T follicular helper cell (primary cell): ENCODE measurements at regions not wholly inside any gene's neighbourhood (a gene's known extent, or its start where the extent isn't known, plus 50 kb on each side); places are given as distances from the start of the nearest gene placed in this dataset.
"Not testable (repeated sequence)": the region's sequence is repeated elsewhere in the genome, so short reads cannot be mapped to it uniquely, and the experiment has no call there.

Source experiments
- DNase-seq: peaks from one replicate; pipeline ENCODE4 v3.0.0-alpha.2; 2020; ENCODE audit warnings: low read depth

DNA sequence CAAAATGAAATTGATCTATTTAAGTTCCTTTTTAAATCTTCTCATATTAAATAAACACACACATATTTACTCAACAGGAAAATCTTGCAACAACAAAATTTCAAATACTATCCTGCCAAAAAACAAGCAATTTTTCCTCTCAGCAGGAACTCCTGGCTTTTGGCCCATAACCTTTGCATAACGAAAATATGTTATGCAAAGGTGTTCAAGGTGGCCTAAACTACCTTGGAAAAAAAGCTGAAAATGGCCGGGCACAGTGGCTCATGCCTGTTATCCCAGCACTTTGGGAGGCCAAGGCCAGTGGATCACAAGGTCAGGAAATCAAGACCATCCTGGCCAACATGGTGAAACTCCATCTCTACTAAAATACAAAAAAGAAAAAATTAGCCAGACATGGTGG lies 424.3 kb upstream of the ZNF337 start:
- DNase-seq, result not testable (repeated sequence)

- DNase-seq, result not testable (repeated sequence)
Measured at GRCh38 chr20:26094498-26094897, 397.8 kb upstream of the ZNF337 start.

DNA sequence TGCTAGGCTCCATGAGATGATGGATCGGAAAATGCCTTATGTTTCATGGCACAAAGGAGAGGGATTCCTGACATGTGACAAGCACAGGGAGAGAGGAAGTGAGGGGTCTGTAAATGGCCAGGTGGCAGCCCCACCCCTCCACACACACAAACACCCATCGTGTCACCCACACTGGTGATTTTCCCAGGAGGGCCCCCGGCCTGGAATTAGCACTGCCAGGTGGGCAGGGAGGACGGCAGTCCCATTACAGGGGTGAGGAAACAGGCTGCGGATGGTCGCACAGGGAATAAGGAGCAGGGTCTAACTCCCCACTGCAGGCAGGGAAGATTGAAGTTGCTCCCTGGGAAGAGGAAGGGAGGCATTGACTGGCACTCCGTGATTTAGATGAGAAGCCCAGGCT lies 395.3 kb upstream of the ZNF337 start:
- DNase-seq, result not testable (repeated sequence)

- not testable (repeated sequence) for DNase-seq
Measured at GRCh38 chr20:26086195-26086594, 389.5 kb upstream of the ZNF337 start.

DNA sequence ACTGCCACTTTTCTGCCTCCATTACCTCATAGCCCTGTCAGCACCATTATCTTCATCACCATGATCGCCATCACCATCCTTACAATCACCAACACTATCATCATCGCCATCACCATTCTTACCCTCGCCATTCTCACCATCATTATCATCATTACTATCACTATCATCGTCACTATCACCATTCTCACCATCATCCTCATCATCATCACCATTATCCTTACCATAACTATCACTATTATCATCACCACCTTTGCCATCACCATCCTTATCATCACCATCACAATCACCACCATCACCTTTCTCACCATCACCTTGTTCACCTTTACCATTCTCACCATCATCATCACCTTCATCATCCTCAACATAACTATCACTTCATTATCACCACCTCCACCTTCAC lies 377.3 kb upstream of the ZNF337 start:
- not testable (repeated sequence) for DNase-seq

- DNase-seq, result not testable (repeated sequence)
Measured at GRCh38 chr20:26059324-26059723, 362.7 kb upstream of the ZNF337 start.

- not testable (repeated sequence) for DNase-seq
Measured at GRCh38 chr20:26058446-26058845, 361.8 kb upstream of the ZNF337 start.

DNA sequence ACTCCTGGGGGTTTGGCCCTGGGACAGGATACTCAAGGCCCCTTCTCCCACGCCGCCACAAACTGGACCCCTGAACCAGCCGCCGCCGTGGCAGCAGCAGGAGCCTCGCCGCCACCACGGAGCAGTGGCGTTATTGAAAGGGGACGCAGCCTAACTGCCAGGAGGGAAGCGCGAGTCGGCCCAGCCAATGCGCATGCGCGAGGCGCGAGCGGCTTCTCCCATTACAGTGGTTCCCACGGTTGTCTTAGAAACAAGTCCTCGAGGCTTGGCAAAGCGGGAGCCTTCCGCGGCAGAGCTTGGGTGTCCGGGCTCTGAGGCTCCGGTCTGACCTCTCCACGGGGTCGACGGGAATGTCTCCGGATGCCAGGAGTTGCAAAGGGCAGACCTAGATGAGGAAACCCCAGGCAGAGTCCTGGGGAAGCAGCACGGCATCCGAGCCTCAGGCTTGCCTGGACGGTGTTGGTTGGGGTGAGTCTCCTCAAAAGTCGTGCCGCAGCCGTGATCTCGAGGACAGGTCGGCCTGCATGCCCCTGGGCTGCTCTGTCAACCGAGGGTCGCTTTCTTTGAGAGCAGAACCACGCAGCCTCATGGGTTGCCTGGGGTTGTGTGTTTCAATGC lies 360.6 kb upstream of the ZNF337 start:
- DNase-seq, result not testable (repeated sequence)

DNA sequence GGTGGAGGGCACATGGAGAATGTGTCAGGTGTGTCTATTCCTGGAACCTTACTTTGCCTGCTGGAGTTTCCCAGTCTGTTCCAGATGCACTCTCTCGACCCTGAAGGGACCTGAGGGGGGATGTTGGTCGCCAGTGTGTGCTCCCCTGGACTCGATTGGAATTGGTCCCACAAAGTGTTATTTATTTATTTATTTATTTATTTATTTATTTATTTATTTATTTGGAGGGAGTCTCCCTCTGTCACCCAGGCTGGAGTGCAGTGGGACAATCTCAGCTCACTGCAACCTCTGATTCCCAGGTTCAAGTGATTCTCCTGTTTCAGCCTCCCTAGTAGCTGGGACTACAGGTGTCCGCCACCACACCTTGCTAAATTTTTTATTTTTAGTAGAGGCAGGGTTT lies 329.1 kb upstream of the ZNF337 start:
- not testable (repeated sequence) for DNase-seq

DNA sequence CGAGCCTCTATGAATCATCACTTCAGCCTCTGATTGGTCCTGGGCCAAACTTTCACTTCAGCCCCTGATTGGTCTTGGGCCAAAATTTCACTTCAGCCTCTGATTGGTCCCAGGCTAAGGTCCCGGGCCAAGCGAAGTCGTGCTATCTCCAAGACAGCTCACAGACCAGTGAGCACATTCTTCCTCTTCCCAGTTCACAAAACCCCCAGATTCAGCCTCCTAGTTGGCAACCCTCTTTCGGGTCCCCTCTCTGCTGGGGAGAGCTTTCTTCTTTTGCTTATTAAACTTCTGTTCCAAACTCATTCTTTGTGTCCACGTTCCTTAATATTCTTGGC lies 314.3 kb upstream of the ZNF337 start:
- DNase-seq, result not testable (repeated sequence)

GRCh38 chr20:26010224-26010941 lies 313.7 kb upstream of the ZNF337 start:
- not testable (repeated sequence) for DNase-seq

- DNase-seq, result peak; percentile 22
Measured at GRCh38 chr20:26009402-26010223, 313.0 kb upstream of the ZNF337 start.

DNA sequence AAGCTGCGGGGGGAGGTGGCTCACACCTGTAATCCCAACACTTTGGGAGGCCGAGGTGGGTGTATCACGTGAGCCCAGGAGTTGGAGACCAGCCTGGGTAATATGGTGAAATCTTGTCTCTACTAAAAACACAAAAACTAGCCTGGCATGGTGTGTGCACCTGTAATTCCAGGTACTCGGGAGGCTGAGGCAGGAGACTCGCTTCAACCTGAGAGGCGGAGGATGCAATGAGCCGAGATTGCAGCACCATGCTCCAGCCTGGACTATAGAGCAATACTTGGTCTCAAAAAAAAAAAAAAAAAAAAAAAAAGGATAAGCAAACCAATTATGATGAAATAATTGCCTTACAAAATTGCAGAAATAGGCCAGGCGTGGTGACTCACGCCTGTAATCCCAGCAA lies 311.4 kb upstream of the ZNF337 start:
- DNase-seq, result not testable (repeated sequence)

GRCh38 chr20:26006164-26006563 lies 309.5 kb upstream of the ZNF337 start:
- DNase-seq, result not testable (repeated sequence)

GRCh38 chr20:26003959-26004358 lies 307.3 kb upstream of the ZNF337 start:
- DNase-seq, result not testable (repeated sequence)

DNA sequence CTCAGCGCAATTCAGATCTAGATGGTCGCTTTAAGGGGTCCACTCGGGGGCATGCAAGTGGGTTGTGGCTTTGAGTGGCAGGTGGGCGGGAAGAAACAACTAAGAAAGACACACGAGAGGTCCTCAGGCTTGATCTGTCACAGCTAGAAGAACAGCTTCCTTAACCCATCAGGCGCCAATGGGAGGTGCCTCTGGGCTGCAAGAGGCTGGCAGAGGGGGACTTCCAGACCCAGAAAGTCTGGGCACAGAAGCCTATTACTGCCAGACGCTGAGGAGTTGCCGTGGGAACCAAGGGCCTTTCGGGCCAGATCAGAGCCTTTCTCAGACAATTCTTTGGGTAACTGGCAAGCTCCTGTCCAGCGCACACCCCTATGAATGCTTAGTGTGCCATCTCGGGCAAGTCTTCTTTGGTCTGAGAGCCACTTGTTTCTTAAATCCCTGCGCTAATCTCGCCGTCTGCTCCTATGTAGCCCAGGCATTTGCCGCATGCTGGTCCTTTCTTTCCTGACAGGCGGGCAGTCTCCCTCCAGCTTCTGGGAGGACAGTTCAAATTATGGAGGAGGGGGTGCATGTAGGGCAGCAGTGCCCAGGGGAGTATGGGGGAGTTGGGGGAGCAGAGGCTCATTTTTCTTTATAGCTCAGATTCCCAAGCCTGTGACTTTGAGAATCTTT lies 300.9 kb upstream of the ZNF337 start:
- not testable (repeated sequence) for DNase-seq

DNA sequence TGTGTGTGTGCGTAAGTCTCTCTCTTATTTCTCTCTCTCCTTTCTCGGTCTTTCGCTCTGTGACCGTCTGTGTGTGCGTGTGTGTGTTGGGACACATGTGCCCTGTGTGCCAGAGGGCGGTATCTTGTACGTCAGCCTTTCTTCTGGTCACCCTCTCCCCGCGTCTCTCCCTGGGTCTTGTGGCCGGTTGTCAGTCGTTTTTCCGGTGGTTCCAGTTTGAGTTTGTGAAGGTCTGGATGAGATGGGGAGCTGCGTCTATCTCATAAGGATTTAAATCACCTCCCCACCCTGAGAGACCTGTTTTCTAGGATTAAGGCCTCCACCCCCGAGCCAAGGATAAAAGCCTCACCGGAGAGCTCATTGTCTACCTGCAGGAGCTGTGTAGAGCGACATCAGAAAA lies 295.5 kb upstream of the ZNF337 start:
- DNase-seq, result no peak

GRCh38 chr20:25991756-25992130 lies 295.1 kb upstream of the ZNF337 start:
- DNase-seq, result no peak

- DNase-seq, result no peak
Measured at GRCh38 chr20:25991051-25991755, 294.6 kb upstream of the ZNF337 start.

DNA sequence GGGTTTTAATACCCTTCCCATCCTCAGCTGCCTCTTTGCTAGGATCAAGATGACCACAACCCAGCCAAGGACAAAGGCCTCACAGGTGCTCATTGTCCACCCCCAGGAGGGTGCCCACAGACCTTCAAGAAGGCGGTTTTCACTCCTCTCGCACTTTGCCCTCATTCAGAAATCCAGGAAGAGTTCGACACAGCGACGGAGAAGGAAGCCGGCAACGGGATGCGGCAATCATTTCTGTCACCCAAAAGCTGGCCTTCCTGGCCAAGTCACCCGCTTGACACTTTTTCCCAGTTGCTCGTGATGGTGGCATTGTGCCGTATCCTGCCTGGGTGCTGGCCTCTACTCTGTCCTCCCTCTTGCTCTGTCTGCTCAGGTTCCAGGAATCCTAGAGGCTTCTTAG lies 293.0 kb upstream of the ZNF337 start:
- not testable (repeated sequence) for DNase-seq

DNA sequence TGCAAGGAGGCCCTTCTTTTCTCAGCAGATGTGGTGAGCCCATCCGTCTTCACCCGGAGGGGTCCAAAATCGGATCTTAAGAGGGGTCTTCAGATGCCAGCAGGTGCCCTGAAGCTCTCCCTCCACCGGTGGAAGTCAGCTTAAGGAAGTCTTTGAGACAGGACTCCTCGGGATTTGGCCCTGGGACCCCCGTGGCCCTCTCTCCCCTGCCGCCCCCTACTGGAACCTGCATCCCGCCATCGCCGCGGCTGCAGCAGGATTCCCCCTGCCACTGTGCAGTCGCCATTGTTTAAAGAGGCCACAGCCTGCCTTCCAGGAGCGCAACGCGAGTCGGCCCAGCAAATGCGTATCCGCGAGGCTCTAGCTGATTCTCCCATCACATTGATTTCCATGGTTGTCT lies 292.5 kb upstream of the ZNF337 start:
- DNase-seq, result no peak
